ENCODE measurements at regions not wholly inside any gene's neighbourhood (a gene's known extent, or its start where the extent isn't known, plus 50 kb on each side); places are given as distances from the start of the nearest gene placed in this dataset.

- no peak for ATAC-seq
- DNase-seq = no peak
- intact Hi-C loops (cut with DNase I, micrococcal nuclease) = no loop called here
Measured at GRCh38 chr2:16010011-16010410, 69.7 kb downstream of the MYCN start.

GRCh38 chr2:16009560-16009959, 69.2 kb downstream of the MYCN start:
- DNase-seq = no peak
- intact Hi-C loops (cut with DNase I, micrococcal nuclease) = no loop called here
- ATAC-seq = no peak

GRCh38 chr2:16008856-16009255, 68.5 kb downstream of the MYCN start:
- DNase-seq = no peak
- no peak for ATAC-seq

GRCh38 chr2:16008331-16008850, 68.0 kb downstream of the MYCN start:
- no peak for ATAC-seq
- DNase-seq = no peak
- intact Hi-C loops (cut with DNase I, micrococcal nuclease) = no loop called here

More at GRCh38 chr2:16008856-16009255, 68.5 kb downstream of the MYCN start:
- intact Hi-C loops (cut with DNase I, micrococcal nuclease) = no loop called here

- ATAC-seq = no peak
- intact Hi-C loops (cut with DNase I, micrococcal nuclease) = no loop called here
- no peak for DNase-seq
Measured at GRCh38 chr2:16007167-16007934, 67.0 kb downstream of the MYCN start.

GRCh38 chr2:16006537-16007166, 66.3 kb downstream of the MYCN start:
- ATAC-seq = peak; percentile 89
- DNase-seq = peak; percentile 35 to 45
- intact Hi-C loops (cut with DNase I, micrococcal nuclease) = no loop called here

GRCh38 chr2:16005816-16006536, 65.6 kb downstream of the MYCN start:
- intact Hi-C loops (cut with DNase I, micrococcal nuclease) = no loop called here
- ATAC-seq (peak; percentile 97), DNase-seq (peak; percentile 12 to 57)

GRCh38 chr2:16005389-16005788, 65.0 kb downstream of the MYCN start:
- no peak for ATAC-seq
- DNase-seq = no peak
- intact Hi-C loops (cut with DNase I, micrococcal nuclease) = no loop called here

GRCh38 chr2:16003809-16004208, 63.5 kb downstream of the MYCN start:
- intact Hi-C loops (cut with DNase I, micrococcal nuclease) = no loop called here
- ATAC-seq (no peak), DNase-seq (no peak)

GRCh38 chr2:16003152-16003551, 62.8 kb downstream of the MYCN start:
- no peak for DNase-seq
- no peak for ATAC-seq
- intact Hi-C loops (cut with DNase I, micrococcal nuclease) = no loop called here

GRCh38 chr2:16002575-16002974, 62.2 kb downstream of the MYCN start:
- intact Hi-C loops (cut with DNase I, micrococcal nuclease) = no loop called here
- DNase-seq (no peak), ATAC-seq (no peak)

GRCh38 chr2:16002144-16002543, 61.8 kb downstream of the MYCN start:
- intact Hi-C loops (cut with DNase I, micrococcal nuclease) = no loop called here
- no peak for DNase-seq
- no peak for ATAC-seq

GRCh38 chr2:16000642-16001041, 60.3 kb downstream of the MYCN start:
- DNase-seq = no peak
- no peak for ATAC-seq
- intact Hi-C loops (cut with DNase I, micrococcal nuclease) = no loop called here

GRCh38 chr2:15999596-16000469, 59.5 kb downstream of the MYCN start:
- intact Hi-C loops (cut with DNase I, micrococcal nuclease) = no loop called here
- ATAC-seq (no peak), DNase-seq (no peak)

GRCh38 chr2:15997728-15998280, 57.5 kb downstream of the MYCN start:
- DNase-seq (no peak), ATAC-seq (no peak)
- intact Hi-C loops (cut with DNase I, micrococcal nuclease) = no loop called here

- no peak for ATAC-seq
- intact Hi-C loops (cut with DNase I, micrococcal nuclease) = no loop called here
- no peak for DNase-seq
Measured at GRCh38 chr2:15996536-15997423, 56.4 kb downstream of the MYCN start.

All from left colon (tissue), 2 donors.